DND-41 (cell line): ENCODE measurements at regions not wholly inside any gene's neighbourhood (a gene's known extent, or its start where the extent isn't known, plus 50 kb on each side); places are given as distances from the start of the nearest gene placed in this dataset.

Source experiments
- CTCF ChIP-seq: IDR thresholded peaks from 2 replicates; pipeline ENCODE4 v1.5.1; 2012; ENCODE audit warnings: borderline replicate concordance, low read length, moderate library complexity, mild to moderate bottlenecking; ENCODE audit not compliant: poor library complexity, severe bottlenecking; ENCODE audit errors: extremely low read depth
- EZH2 ChIP-seq: IDR thresholded peaks from 3 replicates; pipeline ENCODE4 v1.6.1; 2012; ENCODE audit warnings: borderline replicate concordance, low read depth, mild to moderate bottlenecking, moderate library complexity, low read length, inconsistent platforms; ENCODE audit not compliant: severe bottlenecking

GRCh38 chr6:163679753-163680152 is 265.2 kb downstream of the QKI start:
- TF ChIP-seq CTCF (no peak), EZH2 (no peak)
